ENCODE measurements at regions not wholly inside any gene's neighbourhood (a gene's known extent, or its start where the extent isn't known, plus 50 kb on each side); places are given as distances from the start of the nearest gene placed in this dataset. TPM values are rescaled to one million over a fixed set of nuclear protein-coding genes. Genes with fewer than 3 reads are reported as not detected.

Small RNA genes lying in the stretch of these regions (microRNA-seq; reads per million reads assigned to microRNA genes)
- not detected for gene RF00019 (ENCODE audit: insufficient read depth, insufficient read length)

Small RNA genes lying in the stretch of these regions (small RNA-seq; reads per million reads assigned to genes)
- gene RF00019, result 0 reads per million in 5 experiments

Data from IMR-90 (cell line).